ENCODE measurements at regions not wholly inside any gene's neighbourhood (a gene's known extent, or its start where the extent isn't known, plus 50 kb on each side); places are given as distances from the start of the nearest gene placed in this dataset.

DNA sequence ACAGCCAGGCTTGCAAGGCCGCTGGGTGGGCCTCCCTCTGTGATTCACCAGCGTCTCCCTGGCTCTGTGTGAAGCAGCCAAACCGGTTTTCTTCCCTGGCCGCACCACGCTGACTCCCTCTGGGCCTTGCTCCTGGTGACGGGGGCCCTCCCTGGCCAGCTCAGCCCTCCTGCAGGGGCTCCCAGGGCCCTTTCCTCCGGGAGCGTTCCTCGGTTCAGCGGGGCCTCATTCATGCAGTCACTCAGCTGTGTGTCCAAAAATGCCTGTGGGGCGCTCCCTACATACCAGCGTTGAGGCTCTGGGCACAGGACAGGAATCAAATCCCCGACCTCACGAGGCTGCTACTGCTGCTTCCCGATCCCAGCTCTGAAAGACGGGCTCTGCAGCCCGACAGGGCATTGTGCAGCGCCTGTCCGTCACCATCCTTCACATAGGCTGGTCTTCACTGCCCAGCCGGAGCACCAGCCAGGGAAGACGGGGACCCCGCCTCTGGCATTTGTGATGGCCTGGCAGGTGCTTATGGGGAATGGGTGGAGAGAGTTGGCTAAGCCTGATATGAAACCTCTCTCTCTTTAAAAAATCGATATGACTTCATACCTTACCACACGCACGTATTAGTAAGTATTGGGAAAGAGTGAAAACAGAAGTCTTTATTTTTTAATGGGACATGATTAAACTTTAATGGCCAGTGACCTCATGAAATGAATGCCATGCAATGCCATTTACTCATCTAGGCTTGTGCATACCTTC is 110.0 kb upstream of the SHH start:
- TF ChIP-seq, protein P1, sequence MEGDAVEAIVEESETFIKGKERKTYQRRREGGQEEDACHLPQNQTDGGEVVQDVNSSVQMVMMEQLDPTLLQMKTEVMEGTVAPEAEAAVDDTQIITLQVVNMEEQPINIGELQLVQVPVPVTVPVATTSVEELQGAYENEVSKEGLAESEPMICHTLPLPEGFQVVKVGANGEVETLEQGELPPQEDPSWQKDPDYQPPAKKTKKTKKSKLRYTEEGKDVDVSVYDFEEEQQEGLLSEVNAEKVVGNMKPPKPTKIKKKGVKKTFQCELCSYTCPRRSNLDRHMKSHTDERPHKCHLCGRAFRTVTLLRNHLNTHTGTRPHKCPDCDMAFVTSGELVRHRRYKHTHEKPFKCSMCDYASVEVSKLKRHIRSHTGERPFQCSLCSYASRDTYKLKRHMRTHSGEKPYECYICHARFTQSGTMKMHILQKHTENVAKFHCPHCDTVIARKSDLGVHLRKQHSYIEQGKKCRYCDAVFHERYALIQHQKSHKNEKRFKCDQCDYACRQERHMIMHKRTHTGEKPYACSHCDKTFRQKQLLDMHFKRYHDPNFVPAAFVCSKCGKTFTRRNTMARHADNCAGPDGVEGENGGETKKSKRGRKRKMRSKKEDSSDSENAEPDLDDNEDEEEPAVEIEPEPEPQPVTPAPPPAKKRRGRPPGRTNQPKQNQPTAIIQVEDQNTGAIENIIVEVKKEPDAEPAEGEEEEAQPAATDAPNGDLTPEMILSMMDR (IDR thresholded peaks at IDR 0.05; ENCODE audit: insufficient read depth, low read depth, low read length), result no peak
- DNase-seq (ENCODE audit: low read depth), result no peak
- no peak overlapping the region for H3K4me3 ChIP-seq (ENCODE audit: low read depth, low read length)

DNA sequence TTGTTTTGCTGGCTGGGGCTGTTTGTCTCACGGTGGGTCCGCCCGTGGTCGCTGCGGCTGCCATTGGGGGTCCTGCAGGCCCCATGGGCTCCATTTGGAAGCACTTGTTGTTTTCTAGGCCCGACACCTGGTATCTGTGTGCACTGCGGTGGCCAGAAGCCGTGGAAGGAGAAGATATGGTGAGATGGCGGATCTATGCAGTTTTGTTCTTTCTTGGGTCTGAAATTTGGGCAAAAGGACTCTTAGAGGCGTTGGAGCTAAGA is 109.5 kb upstream of the SHH start:
- DNase-seq (ENCODE audit: low read depth), result no peak
- H3K4me3 ChIP-seq (ENCODE audit: low read depth, low read length), result no peak overlapping the region
- TF ChIP-seq, protein P1 (IDR thresholded peaks at IDR 0.05; ENCODE audit: insufficient read depth, low read depth, low read length), result no peak

DNA sequence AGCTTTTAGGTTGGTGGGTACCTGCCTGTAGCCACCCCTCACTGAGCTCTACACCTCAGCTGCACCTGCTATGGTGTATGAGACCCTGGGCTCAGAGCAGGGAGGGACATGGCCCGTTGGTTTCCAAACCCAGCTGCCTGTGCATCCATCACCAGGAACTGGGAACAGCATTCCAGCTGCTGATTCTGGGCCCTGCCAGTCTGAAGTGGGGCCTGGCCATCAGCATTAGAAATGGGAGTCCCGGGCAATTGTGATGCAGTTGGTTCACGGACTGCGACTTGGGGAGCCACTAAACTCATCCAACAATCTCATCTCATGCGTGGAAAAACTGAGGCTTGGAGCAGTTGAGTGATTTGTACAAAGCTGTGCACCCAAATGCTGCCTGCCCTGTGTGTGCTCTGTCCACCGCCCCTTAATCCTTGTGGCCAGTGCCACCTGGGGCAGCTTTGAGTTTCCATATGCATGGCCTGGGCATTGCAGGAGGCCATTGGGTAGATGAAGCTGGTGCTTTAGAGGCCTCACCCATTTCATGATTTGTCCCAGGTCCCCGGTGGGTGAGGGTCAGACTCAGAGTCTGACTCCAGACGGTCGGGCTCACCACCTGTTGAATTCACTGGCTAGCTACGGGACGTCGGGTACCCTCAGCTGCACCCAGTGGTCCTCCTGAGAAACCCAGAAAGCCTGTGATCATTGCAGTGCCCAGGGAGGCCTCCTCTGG is 109.0 kb upstream of the SHH start:
- DNase-seq (ENCODE audit: low read depth), result no peak
- H3K4me3 ChIP-seq (ENCODE audit: low read depth, low read length), result no peak overlapping the region
- TF ChIP-seq, protein P1 (IDR thresholded peaks at IDR 0.05; ENCODE audit: insufficient read depth, low read depth, low read length), result no peak

DNA sequence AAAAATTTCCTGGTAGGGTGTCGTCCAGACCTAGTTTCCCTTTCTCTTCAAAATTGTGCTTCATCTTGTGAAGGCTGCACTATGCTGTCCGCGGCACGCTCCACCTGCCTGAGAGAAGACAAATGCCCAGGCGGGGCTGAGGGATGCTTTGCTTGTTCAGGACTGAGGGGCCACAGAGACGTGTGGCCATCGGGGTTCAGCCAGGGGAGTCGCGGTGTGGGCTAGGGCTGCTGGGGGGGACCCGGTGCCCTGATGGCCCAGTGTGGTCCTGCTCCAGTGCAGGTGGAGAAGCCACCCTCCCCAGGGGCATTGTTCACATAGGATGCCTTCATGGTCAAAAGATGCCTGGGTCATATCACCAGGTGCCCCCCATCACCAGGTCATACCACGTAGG is 107.8 kb upstream of the SHH start:
- TF ChIP-seq, protein P1 (IDR thresholded peaks at IDR 0.05; ENCODE audit: insufficient read depth, low read depth, low read length), result no peak
- DNase-seq (ENCODE audit: low read depth), result no peak
- H3K4me3 ChIP-seq (ENCODE audit: low read depth, low read length), result no peak overlapping the region

DNA sequence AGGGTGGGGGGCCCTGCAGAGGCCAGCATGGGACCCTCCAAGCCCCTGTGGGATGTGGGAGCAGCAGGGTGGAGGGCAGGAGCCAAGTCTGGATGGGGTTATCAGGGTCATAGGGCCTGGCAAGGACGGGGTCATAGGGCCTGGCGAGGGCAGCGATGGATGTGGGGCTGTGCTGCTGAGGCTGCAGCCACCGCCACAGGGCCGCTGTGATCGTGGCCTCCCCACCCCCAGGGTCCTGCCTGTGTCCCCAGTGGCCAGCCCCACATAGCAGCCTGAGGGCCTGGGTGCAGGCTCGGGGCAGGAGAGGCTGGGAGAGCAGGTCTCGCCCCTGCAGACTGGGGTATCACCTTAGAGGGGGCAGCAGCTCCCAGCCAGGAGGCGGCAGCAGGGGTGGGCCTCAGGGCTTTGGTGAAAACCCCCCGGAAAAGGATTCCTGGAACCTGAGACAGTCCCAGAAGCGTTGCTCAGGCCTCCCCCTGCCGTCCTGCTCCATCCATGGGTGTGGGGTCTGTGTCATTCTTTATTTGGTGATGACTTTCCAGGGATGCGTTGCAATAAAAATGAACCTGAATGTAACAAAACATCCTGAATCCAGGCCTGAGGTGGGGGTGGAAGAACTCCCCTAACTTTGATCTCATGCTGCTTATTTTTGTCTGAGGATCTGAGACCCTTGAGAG is 107.3 kb upstream of the SHH start:
- no peak overlapping the region for H3K4me3 ChIP-seq (ENCODE audit: low read depth, low read length)
- TF ChIP-seq, protein P1 (IDR thresholded peaks at IDR 0.05; ENCODE audit: insufficient read depth, low read depth, low read length), result no peak
- no peak for DNase-seq (ENCODE audit: low read depth)

DNA sequence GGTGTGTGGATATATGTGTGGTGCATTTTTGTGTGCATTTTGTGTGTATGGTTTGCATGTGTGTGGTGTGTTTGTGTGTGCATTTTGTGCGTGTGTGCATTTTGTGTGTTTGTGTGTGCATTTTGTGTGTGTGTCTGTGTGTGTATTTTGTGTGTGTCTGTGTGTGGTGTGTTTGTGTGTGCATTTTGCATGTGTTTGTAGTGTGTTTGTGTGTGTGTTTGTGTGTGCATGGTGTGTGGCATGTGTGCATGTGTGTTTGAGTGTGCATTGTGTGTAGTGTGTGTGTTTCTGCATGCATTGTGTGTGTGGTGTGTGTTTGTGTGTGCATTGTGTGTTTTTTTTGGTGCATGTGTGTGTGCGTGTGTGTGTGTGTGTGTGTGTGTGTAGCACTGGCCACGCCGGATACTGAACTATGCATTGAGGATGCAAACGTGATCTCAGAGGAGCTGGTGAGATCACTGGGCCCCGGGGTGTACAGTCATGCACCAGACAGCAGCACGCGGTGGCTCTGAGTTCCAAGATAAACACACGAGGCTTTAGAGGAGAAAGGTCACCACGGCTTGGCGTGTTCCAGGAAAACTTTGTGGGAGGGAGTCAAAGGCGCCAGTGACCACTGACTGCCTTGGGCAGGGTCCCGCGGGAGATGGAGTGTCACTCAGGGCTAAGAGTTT is 106.6 kb upstream of the SHH start:
- no peak overlapping the region for H3K4me3 ChIP-seq (ENCODE audit: low read depth, low read length)
- peak; percentile 29 for DNase-seq (ENCODE audit: low read depth)
- TF ChIP-seq, protein P1 (IDR thresholded peaks at IDR 0.05; ENCODE audit: insufficient read depth, low read depth, low read length), result no peak
